Naive B cell (primary cell): ENCODE measurements at regions not wholly inside any gene's neighbourhood (a gene's known extent, or its start where the extent isn't known, plus 50 kb on each side); places are given as distances from the start of the nearest gene placed in this dataset.
"Not testable (repeated sequence)": the region's sequence is repeated elsewhere in the genome, so short reads cannot be mapped to it uniquely, and the experiment has no call there.

Experiments
- ATAC-seq, 2 donors: fragments of 150-1000 bp; cut with Tn5 transposase; 2 replicates each; pipeline ENCODE4 v1.10.0; 2021; ENCODE audit warnings: low read depth in 2 of 2, mild to moderate bottlenecking in 2 of 2, moderate library complexity in 2 of 2
- DNase-seq: peaks from one replicate; pipeline ENCODE4 v3.0.0; 2022
- H3K27ac Mint-ChIP-seq, 6 donors: one replicate each; pipeline ENCODE4 v1.8.0; 2020 to 2022; ENCODE audit warnings: mild to moderate bottlenecking in 6 of 6, mixed read lengths in 6 of 6, moderate library complexity in 5 of 6, inconsistent platforms in 2 of 6
- H3K27me3 Mint-ChIP-seq, 3 donors: one replicate each; pipeline ENCODE4 v1.8.0; 2021 to 2022; ENCODE audit warnings: mixed read lengths in 3 of 3, mild to moderate bottlenecking in 1 of 3
- H3K36me3 Mint-ChIP-seq, 2 donors: one replicate each; pipeline ENCODE4 v1.8.0; 2020 to 2022; ENCODE audit warnings: mixed read lengths in 2 of 2, inconsistent platforms in 1 of 2, mild to moderate bottlenecking in 1 of 2
- H3K4me1 Mint-ChIP-seq, 3 donors: one replicate each; pipeline ENCODE4 v1.8.0; 2020 to 2022; ENCODE audit warnings: mixed read lengths in 3 of 3, inconsistent platforms in 1 of 3, mild to moderate bottlenecking in 1 of 3, moderate library complexity in 1 of 3
- H3K4me3 Mint-ChIP-seq, 8 donors: one replicate each; pipeline ENCODE4 v1.8.0; 2020 to 2022; ENCODE audit warnings: mild to moderate bottlenecking in 8 of 8, mixed read lengths in 8 of 8, moderate library complexity in 8 of 8, inconsistent platforms in 2 of 8
- H3K9me3 Mint-ChIP-seq, 7 donors: one replicate each; pipeline ENCODE4 v1.8.0; 2020 to 2022; ENCODE audit warnings: mixed read lengths in 7 of 7, mild to moderate bottlenecking in 5 of 7, inconsistent platforms in 2 of 7, moderate library complexity in 1 of 7

DNA sequence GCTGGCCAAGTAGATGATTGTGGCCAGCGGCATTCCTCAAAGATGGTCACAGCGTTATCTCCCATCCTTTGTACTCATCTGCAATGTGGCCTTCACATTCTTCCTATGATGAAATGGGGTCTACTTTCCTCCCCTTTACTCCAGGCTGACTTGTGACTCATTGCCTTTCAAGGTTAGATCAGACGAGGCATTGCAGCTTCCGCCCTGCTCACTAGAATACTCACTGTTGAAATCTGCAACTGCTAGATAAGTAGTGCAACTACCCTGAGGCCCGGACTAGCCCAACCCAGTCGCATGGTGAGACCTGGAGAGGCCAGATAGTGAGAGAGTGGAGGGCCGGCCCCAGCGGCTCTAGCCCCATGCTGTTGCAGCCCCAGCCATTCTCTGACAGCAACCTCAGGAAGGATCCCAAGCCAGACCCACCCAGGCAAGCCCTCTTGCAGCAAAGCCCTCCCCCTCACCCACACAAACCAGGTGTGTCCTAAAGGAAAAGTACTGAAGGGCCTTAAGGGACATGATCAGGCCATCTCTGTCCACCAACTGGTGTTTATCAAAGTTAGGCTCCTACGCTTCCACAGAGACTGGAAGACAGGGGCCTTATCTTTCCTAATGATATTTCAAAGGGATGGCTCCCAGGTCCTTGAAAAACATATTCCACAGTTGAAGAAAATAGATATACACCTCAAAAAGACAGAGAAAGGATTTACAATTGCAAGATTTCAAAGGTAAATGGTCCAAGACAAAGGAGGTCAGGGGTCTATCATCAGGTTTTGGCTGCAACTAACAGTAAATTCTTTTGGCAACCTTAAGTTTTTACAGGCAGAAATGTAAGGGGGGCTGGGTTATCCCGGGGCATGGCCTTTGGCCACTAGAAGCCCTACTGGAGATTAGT, 107.2 kb upstream of the TRIM24 start:
- ATAC-seq = no peak

GRCh38 chr7:138354066-138354465, 106.0 kb upstream of the TRIM24 start:
- no peaks in the 10 kb centered on the region for H3K27me3 Mint-ChIP-seq
- H3K9me3 Mint-ChIP-seq = peaks cover 9 to 22% (median 16%) of the 10 kb centered on the region in 7 donors
- DNase-seq (no peak), ATAC-seq (no peak)
- H3K36me3 Mint-ChIP-seq = no peaks in the 10 kb centered on the region
- no peak overlapping the region for H3K27ac Mint-ChIP-seq
- no peak overlapping the region for H3K4me3 Mint-ChIP-seq
- H3K4me1 Mint-ChIP-seq = no peaks in the 10 kb centered on the region

More for the DNA sequence above, 107.2 kb upstream of the TRIM24 start:
- Mint-ChIP-seq H3K27ac (no peak overlapping the region), H3K9me3 (peaks cover 9 to 22% (median 16%) of the 10 kb centered on the region in 7 donors), H3K27me3 (no peaks in the 10 kb centered on the region), H3K36me3 (no peaks in the 10 kb centered on the region), H3K4me1 (no peaks in the 10 kb centered on the region), H3K4me3 (no peak overlapping the region)
- no peak for DNase-seq

- H3K4me1 Mint-ChIP-seq = no peaks in the 10 kb centered on the region
- H3K36me3 Mint-ChIP-seq = no peaks in the 10 kb centered on the region
- no peak for DNase-seq
- H3K9me3 Mint-ChIP-seq = peaks cover 9 to 17% (median 11%) of the 10 kb centered on the region in 7 donors
- H3K4me3 Mint-ChIP-seq = no peak overlapping the region
- H3K27ac Mint-ChIP-seq = no peak overlapping the region
- ATAC-seq = no peak
- H3K27me3 Mint-ChIP-seq = no peaks in the 10 kb centered on the region
Observed at GRCh38 chr7:138355254-138355653, 104.8 kb upstream of the TRIM24 start.

DNA sequence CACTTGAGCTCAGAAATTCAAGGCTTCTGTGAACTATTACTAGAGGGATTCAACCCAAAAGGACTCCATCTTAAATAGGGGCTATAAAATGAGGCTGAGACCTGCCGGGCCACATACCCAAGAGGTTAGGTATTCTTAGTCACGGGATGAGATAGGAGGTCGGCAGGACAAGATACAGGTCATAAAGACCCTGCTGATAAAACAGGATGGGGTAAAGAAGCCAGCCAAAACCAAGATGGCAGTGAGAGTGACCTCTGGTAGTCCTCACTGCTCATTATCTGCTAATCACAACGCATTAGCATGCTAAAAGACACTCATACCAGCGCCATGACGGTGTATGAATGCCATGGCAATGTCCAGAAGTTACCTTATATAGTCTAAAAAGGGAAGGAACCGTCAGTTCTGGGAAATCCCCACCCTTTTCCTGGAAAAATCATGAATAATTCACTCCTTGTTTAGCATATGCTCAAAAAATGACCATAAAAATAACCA, 101.2 kb upstream of the TRIM24 start:
- H3K9me3 Mint-ChIP-seq = peaks cover 0 to 16% (median 4%) of the 10 kb centered on the region in 7 donors
- H3K4me3 Mint-ChIP-seq = no peak overlapping the region
- ATAC-seq (no peak), DNase-seq (no peak)
- no peaks in the 10 kb centered on the region for H3K27me3 Mint-ChIP-seq
- no peaks in the 10 kb centered on the region for H3K4me1 Mint-ChIP-seq
- no peak overlapping the region for H3K27ac Mint-ChIP-seq
- no peaks in the 10 kb centered on the region for H3K36me3 Mint-ChIP-seq

- Mint-ChIP-seq H3K27me3 (no peaks in the 10 kb centered on the region), H3K9me3 (peaks cover 0 to 16% (median 3%) of the 10 kb centered on the region in 7 donors), H3K4me3 (no peak overlapping the region), H3K27ac (no peak overlapping the region), H3K36me3 (no peaks in the 10 kb centered on the region), H3K4me1 (no peaks in the 10 kb centered on the region)
- no peak for DNase-seq
- no peak for ATAC-seq
Observed at GRCh38 chr7:138359870-138360559, 100.0 kb upstream of the TRIM24 start.

DNA sequence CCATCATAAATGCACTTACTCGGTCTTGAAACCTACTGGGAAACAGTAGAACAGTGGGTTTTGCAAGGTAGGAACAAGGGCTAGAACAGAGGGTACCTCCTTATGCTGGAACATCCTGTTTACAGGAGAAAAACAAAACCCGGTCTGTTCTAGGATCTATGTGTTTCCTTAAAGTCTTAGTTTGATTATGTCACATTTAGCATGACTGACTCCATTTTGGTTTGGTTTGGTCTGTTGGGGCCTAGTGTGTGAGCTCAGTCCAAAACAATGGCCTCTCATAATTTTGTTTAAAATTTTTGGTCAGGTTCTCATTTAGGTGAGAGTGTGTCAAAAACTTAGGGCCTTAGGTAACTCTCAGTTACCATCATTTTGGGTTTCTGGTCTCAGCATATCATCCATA, 96.3 kb upstream of the TRIM24 start:
- no peak overlapping the region for H3K4me3 Mint-ChIP-seq
- DNase-seq (no peak), ATAC-seq (no peak)
- peaks cover 0 to 12% (median 5%) of the 10 kb centered on the region in 7 donors for H3K9me3 Mint-ChIP-seq
- no peaks in the 10 kb centered on the region for H3K36me3 Mint-ChIP-seq
- no peak overlapping the region for H3K27ac Mint-ChIP-seq
- H3K27me3 Mint-ChIP-seq = no peaks in the 10 kb centered on the region
- no peaks in the 10 kb centered on the region for H3K4me1 Mint-ChIP-seq

GRCh38 chr7:138366137-138366536, 93.9 kb upstream of the TRIM24 start:
- not testable (repeated sequence) for H3K36me3 Mint-ChIP-seq, H3K4me1 Mint-ChIP-seq, DNase-seq, ATAC-seq, H3K27me3 Mint-ChIP-seq, H3K27ac Mint-ChIP-seq, H3K4me3 Mint-ChIP-seq
- peaks cover 0 to 30% (median 24%) of the 10 kb centered on the region in 7 donors for H3K9me3 Mint-ChIP-seq

GRCh38 chr7:138366676-138367075, 93.4 kb upstream of the TRIM24 start:
- H3K4me1 Mint-ChIP-seq, H3K36me3 Mint-ChIP-seq, H3K27me3 Mint-ChIP-seq, H3K4me3 Mint-ChIP-seq, H3K27ac Mint-ChIP-seq, ATAC-seq, DNase-seq: not testable (repeated sequence)
- peaks cover 3 to 32% (median 27%) of the 10 kb centered on the region in 7 donors for H3K9me3 Mint-ChIP-seq

- peaks cover 4 to 33% (median 27%) of the 10 kb centered on the region in 7 donors for H3K9me3 Mint-ChIP-seq
- H3K36me3 Mint-ChIP-seq = no peaks in the 10 kb centered on the region
- H3K27me3 Mint-ChIP-seq = no peaks in the 10 kb centered on the region
- no peaks in the 10 kb centered on the region for H3K4me1 Mint-ChIP-seq
- H3K27ac Mint-ChIP-seq = peak overlapping the region in 1 of 6 donors; percentile 74
- ATAC-seq (no peak), DNase-seq (no peak)
- no peak overlapping the region for H3K4me3 Mint-ChIP-seq
Observed at GRCh38 chr7:138369797-138370196, 90.3 kb upstream of the TRIM24 start.

DNA sequence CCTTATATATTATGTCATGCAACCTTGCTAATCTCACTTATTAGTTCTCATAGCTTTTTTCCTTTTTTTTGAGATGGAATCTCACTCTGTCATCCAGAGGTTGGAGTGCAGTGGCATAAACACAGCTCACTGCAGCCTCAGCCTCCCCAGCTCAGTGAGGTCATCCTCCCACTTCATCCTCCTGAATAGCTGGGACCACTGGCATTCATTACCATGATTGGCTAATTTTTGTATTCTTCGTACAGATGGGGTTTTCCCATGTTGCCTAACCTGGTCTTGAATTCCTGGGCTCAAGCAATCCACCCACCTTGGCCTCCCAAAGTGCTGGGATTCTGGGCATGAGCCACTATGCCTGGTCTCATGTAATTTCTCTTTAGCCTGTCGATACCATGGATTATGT, 89.1 kb upstream of the TRIM24 start:
- H3K27me3 Mint-ChIP-seq = no peaks in the 10 kb centered on the region
- no peak overlapping the region for H3K27ac Mint-ChIP-seq
- peaks cover 4 to 33% (median 27%) of the 10 kb centered on the region in 7 donors for H3K9me3 Mint-ChIP-seq
- no peaks in the 10 kb centered on the region for H3K36me3 Mint-ChIP-seq
- H3K4me1 Mint-ChIP-seq = no peaks in the 10 kb centered on the region
- no peak overlapping the region for H3K4me3 Mint-ChIP-seq
- ATAC-seq = no peak
- no peak for DNase-seq

GRCh38 chr7:138374119-138374693, 85.9 kb upstream of the TRIM24 start:
- Mint-ChIP-seq H3K27ac (no peak overlapping the region), H3K27me3 (no peaks in the 10 kb centered on the region), H3K36me3 (peaks cover 4 to 6% of the 10 kb centered on the region in 2 donors), H3K9me3 (peaks cover 9 to 28% (median 21%) of the 10 kb centered on the region in 7 donors), H3K4me1 (no peaks in the 10 kb centered on the region), H3K4me3 (no peak overlapping the region)
- DNase-seq = no peak
- ATAC-seq = no peak

DNA sequence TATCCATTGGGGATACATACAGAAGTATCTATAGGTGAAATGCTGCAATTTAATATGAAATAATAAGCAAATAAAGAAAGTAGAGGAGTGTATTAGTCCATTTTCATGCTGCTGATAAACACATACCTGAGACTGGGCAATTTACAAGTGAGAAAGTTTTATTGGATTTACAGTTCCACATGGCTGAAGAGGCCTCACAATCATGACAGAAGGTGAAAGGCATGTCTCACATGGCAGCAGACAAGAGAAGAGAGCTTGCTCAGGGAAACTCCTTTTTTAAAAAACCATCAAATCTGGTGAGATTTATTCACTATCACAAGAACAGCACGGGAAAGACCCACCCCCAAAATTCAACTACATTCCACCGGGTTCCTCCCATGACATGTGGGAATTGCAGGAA, 82.8 kb upstream of the TRIM24 start:
- no peaks in the 10 kb centered on the region for H3K27me3 Mint-ChIP-seq
- no peak overlapping the region for H3K4me3 Mint-ChIP-seq
- H3K36me3 Mint-ChIP-seq = peaks cover 5 to 8% of the 10 kb centered on the region in 2 donors
- DNase-seq = no peak
- ATAC-seq = no peak
- no peaks in the 10 kb centered on the region for H3K4me1 Mint-ChIP-seq
- no peak overlapping the region for H3K27ac Mint-ChIP-seq
- peaks cover 0 to 5% (median 2%) of the 10 kb centered on the region in 7 donors for H3K9me3 Mint-ChIP-seq

DNA sequence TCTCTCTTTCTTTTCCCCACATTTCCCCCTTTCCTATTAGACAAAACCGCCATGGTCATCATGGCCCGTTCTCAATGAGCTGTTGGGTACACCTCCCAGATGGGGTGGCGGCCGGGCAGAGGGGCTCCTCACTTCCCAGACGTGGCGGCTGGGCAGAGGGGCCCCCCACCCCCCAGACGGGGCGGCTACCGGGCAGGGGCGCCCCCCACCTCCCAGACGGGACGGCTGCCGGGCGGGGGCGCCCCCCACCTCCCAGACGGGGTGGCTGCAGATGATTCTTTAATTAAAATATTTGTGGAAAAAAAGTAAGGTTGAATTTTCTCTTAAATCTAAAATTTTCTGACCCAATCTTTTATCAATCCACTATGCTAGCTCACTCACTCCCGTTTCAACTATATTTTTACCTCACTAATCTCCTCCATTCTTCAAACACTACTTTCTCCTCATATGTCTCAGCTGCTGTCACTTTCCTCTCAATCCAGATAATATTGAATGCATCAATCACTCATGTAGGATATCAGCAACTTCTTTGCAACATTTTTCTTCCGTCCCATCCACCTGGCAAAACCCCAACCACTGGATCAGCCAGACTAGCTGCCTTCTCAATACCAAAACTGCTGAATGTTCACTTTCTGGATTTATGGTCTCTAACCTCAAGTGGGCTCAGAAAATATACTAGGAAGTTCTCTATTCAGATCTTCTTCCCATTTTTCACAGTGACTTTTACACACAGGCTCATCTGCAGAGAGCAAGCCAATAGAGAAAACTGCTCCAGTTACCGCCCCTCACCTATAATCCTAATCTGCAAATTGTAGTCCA, 81.1 kb upstream of the TRIM24 start:
- Mint-ChIP-seq H3K36me3 (peaks cover 5 to 8% of the 10 kb centered on the region in 2 donors), H3K4me1 (no peaks in the 10 kb centered on the region), H3K9me3 (peaks cover 0 to 5% (median 2%) of the 10 kb centered on the region in 7 donors), H3K4me3 (no peak overlapping the region), H3K27me3 (no peaks in the 10 kb centered on the region), H3K27ac (no peak overlapping the region)
- ATAC-seq (no peak), DNase-seq (no peak)
